ENCODE measurements at regions not wholly inside any gene's neighbourhood (a gene's known extent, or its start where the extent isn't known, plus 50 kb on each side); places are given as distances from the start of the nearest gene placed in this dataset.

DNA sequence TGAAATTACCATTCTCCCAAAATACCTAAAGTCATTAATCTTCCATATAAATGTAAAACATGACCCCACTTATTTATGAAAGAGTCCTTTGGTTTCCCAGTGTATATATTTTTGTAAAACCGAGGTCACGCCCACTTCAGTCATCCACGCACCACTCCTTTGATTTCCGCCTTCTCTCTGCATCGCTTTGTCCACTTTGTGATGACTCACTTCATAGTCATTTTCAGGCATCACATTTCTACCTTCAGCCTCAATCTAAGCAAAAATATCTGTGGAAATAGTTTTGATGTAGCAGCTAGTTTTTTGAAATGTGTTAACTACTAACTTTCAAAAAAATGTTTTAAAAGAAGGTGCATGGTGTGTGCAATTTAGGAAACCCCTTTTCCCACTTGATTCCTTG is 793.5 kb upstream of the SOX11 start:
- H3K9me3 ChIP-seq (ENCODE audit: insufficient read depth, low read length, severe bottlenecking) = no peaks in the 10 kb centered on the region
- ATAC-seq (ENCODE audit: insufficient read depth, low read depth) = no peak
- no peaks in the 10 kb centered on the region for H3K27me3 ChIP-seq (ENCODE audit: insufficient read depth, low read length, poor library complexity)
- TF ChIP-seq, protein P1, sequence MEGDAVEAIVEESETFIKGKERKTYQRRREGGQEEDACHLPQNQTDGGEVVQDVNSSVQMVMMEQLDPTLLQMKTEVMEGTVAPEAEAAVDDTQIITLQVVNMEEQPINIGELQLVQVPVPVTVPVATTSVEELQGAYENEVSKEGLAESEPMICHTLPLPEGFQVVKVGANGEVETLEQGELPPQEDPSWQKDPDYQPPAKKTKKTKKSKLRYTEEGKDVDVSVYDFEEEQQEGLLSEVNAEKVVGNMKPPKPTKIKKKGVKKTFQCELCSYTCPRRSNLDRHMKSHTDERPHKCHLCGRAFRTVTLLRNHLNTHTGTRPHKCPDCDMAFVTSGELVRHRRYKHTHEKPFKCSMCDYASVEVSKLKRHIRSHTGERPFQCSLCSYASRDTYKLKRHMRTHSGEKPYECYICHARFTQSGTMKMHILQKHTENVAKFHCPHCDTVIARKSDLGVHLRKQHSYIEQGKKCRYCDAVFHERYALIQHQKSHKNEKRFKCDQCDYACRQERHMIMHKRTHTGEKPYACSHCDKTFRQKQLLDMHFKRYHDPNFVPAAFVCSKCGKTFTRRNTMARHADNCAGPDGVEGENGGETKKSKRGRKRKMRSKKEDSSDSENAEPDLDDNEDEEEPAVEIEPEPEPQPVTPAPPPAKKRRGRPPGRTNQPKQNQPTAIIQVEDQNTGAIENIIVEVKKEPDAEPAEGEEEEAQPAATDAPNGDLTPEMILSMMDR (IDR thresholded peaks at IDR 0.05; ENCODE audit: borderline replicate concordance, extremely low read depth, low read length, poor library complexity, severe bottlenecking) = no peak
- TF ChIP-seq EZH2 (IDR thresholded peaks at IDR 0.05; ENCODE audit: borderline replicate concordance, low read depth, low read length, severe bottlenecking) = no peak
- no peak for DNase-seq
- no peaks in the 10 kb centered on the region for H3K79me2 ChIP-seq (ENCODE audit: insufficient read depth, low read length)
- no peak overlapping the region for H3K4me2 ChIP-seq (ENCODE audit: insufficient read depth, low read length)
- no peak overlapping the region for H3K27ac ChIP-seq (ENCODE audit: low read length)
- H3K4me1 ChIP-seq (ENCODE audit: insufficient read depth, low read length) = no peaks in the 10 kb centered on the region
- H3K4me3 ChIP-seq (ENCODE audit: low read depth in 1 of 2, low read length in 2 of 2) = no peak overlapping the region
- no peak overlapping the region for H2AFZ ChIP-seq (ENCODE audit: low read depth, low read length)
- H3K36me3 ChIP-seq (ENCODE audit: insufficient read depth, low read length) = no peaks in the 10 kb centered on the region
- H4K20me1 ChIP-seq (ENCODE audit: insufficient read depth, low read length) = no peaks in the 10 kb centered on the region
- no peak overlapping the region for H3K9ac ChIP-seq (ENCODE audit: low read depth, low read length)

DNA sequence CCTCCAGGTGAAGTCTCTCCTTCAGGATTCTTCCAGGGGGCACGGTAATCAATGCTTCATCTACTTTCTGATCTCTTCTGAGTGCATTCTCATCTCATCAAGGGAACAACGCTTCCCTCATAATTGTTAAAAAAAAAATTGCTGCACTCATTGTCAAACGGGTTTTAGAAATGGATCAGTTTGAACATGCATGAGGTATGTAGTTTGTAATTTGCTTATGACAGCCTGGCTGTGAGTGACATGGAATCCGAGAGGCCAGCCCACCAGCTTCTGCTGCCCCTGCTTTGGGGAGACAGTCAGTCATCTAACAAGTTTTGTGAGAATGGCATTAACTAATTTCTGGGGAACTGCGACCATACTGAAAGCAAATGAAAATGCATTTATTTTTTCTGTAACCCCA is 791.9 kb upstream of the SOX11 start:
- TF ChIP-seq EZH2 (IDR thresholded peaks at IDR 0.05; ENCODE audit: borderline replicate concordance, low read depth, low read length, severe bottlenecking) = no peak
- TF ChIP-seq, protein P1 (IDR thresholded peaks at IDR 0.05; ENCODE audit: borderline replicate concordance, extremely low read depth, low read length, poor library complexity, severe bottlenecking) = no peak
- DNase-seq (no peak), ATAC-seq (ENCODE audit: insufficient read depth, low read depth) (no peak)
- Histone ChIP-seq H3K79me2 (ENCODE audit: insufficient read depth, low read length) (no peaks in the 10 kb centered on the region), H3K9me3 (ENCODE audit: insufficient read depth, low read length, severe bottlenecking) (no peaks in the 10 kb centered on the region), H3K4me3 (ENCODE audit: low read depth in 1 of 2, low read length in 2 of 2) (no peak overlapping the region), H3K36me3 (ENCODE audit: insufficient read depth, low read length) (no peaks in the 10 kb centered on the region), H3K4me1 (ENCODE audit: insufficient read depth, low read length) (no peaks in the 10 kb centered on the region), H3K9ac (ENCODE audit: low read depth, low read length) (no peak overlapping the region), H3K4me2 (ENCODE audit: insufficient read depth, low read length) (no peak overlapping the region), H3K27me3 (ENCODE audit: insufficient read depth, low read length, poor library complexity) (no peaks in the 10 kb centered on the region), H2AFZ (ENCODE audit: low read depth, low read length) (no peak overlapping the region), H3K27ac (ENCODE audit: low read length) (no peak overlapping the region), H4K20me1 (ENCODE audit: insufficient read depth, low read length) (no peaks in the 10 kb centered on the region)

DNA sequence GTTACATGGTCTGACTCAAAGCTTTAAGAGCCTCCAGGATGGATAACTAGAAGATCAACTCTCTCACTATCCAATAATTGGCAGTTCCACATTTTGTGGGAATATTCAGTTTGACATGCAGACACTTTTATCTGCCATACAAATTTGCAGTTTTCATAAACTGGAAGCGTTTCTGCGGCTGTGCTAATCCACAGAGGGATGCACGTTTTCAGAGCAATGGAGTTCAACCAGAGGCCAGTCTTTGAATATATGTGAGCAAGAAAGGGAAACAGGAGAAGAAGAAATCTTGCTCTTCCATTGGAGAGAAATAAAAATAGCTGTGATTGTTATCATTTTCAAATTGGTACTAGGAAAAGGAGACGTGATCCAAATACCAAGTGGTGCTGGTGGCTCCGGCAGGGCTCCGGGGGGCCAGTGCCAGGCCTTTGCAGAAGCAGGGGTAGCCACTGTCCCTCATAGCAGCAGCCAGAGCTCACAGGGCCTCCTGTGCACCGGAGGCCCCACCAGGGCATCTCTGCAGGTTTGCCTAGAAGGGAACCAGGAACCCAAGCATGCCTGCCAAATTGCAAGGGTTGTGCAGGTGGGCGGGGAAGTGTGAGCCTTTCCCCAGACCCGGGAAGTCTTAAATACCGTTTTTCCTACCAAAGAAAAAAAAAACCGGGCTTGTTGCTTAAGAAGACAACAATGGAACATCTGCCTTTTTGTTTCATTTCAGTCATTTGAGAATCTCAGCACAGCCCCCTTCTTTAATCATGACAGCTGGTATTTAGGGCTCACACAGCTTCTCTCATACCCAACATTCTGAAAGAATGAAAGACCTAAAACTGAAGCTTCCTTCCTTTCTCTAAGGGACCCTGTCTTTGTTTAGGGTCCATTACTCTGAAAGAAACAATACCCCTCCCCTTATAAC is 791.1 kb upstream of the SOX11 start:
- H3K36me3 ChIP-seq (ENCODE audit: insufficient read depth, low read length) = no peaks in the 10 kb centered on the region
- TF ChIP-seq, protein P1 (IDR thresholded peaks at IDR 0.05; ENCODE audit: borderline replicate concordance, extremely low read depth, low read length, poor library complexity, severe bottlenecking) = no peak
- no peak for TF ChIP-seq EZH2 (IDR thresholded peaks at IDR 0.05; ENCODE audit: borderline replicate concordance, low read depth, low read length, severe bottlenecking)
- no peaks in the 10 kb centered on the region for H3K4me1 ChIP-seq (ENCODE audit: insufficient read depth, low read length)
- no peak overlapping the region for H3K9ac ChIP-seq (ENCODE audit: low read depth, low read length)
- no peak overlapping the region for H2AFZ ChIP-seq (ENCODE audit: low read depth, low read length)
- no peaks in the 10 kb centered on the region for H3K79me2 ChIP-seq (ENCODE audit: insufficient read depth, low read length)
- H3K9me3 ChIP-seq (ENCODE audit: insufficient read depth, low read length, severe bottlenecking) = no peaks in the 10 kb centered on the region
- H4K20me1 ChIP-seq (ENCODE audit: insufficient read depth, low read length) = no peaks in the 10 kb centered on the region
- no peak for ATAC-seq (ENCODE audit: insufficient read depth, low read depth)
- no peak overlapping the region for H3K27ac ChIP-seq (ENCODE audit: low read length)
- no peak overlapping the region for H3K4me2 ChIP-seq (ENCODE audit: insufficient read depth, low read length)
- H3K27me3 ChIP-seq (ENCODE audit: insufficient read depth, low read length, poor library complexity) = no peaks in the 10 kb centered on the region
- no peak for DNase-seq
- H3K4me3 ChIP-seq (ENCODE audit: low read depth in 1 of 2, low read length in 2 of 2) = no peak overlapping the region

Measured in DND-41 (cell line).